WTC11 (cell line): ENCODE measurements at regions not wholly inside any gene's neighbourhood (a gene's known extent, or its start where the extent isn't known, plus 50 kb on each side); places are given as distances from the start of the nearest gene placed in this dataset.

Experiments
- ATAC-seq: fragments of 200-7000 bp; cut with Tn5 transposase; 2 replicates; pipeline ENCODE4 v1.10.0; 2021; ENCODE audit warnings: mild to moderate bottlenecking, moderate library complexity
- CTCF ChIA-PET: fragments of 300-600 bp; sonication (Branson Sonifier 250); formaldehyde crosslinking; loops from one replicate; lab custom pipeline; 2021; ENCODE audit warnings: antibody characterized with exemption; lab: Charles Lee
- POLR2A ChIA-PET: fragments of 350-600 bp; sonication (Branson Sonifier 250); formaldehyde crosslinking; loops from one replicate; lab custom pipeline; 2021; ENCODE audit warnings: antibody characterized with exemption; lab: Charles Lee
- DNase-seq: peaks from one replicate; pipeline ENCODE4 v3.0.0; 2021; ENCODE audit warnings: low spot score
- H3K27ac Mint-ChIP-seq: 2 replicates; pipeline ENCODE4 v1.8.0; 2021; ENCODE audit warnings: mixed read lengths
- H3K27me3 Mint-ChIP-seq: 2 replicates; pipeline ENCODE4 v1.8.0; 2021; ENCODE audit warnings: low read depth, mild to moderate bottlenecking, moderate library complexity, mixed read lengths
- H3K36me3 Mint-ChIP-seq: 2 replicates; pipeline ENCODE4 v1.8.0; 2021; ENCODE audit warnings: mixed read lengths
- H3K4me1 Mint-ChIP-seq: 2 replicates; pipeline ENCODE4 v1.8.0; 2022; ENCODE audit warnings: mixed read lengths
- H3K4me3 Mint-ChIP-seq: 2 replicates; pipeline ENCODE4 v1.8.0; 2021; ENCODE audit warnings: mild to moderate bottlenecking, moderate library complexity, mixed read lengths
- H3K9me3 Mint-ChIP-seq: 2 replicates; pipeline ENCODE4 v1.8.0; 2021; ENCODE audit warnings: mixed read lengths
- ATF1 ChIP-seq: sonication (generic); formaldehyde crosslinking; IDR thresholded peaks from 2 replicates; pipeline ENCODE4 v1.8.1; 2023; ENCODE audit warnings: mild to moderate bottlenecking, moderate library complexity, missing genetic modification reagents
- CBFB ChIP-seq: sonication (generic); formaldehyde crosslinking; IDR thresholded peaks from 2 replicates; pipeline ENCODE4 v1.8.1; 2022; ENCODE audit warnings: mild to moderate bottlenecking, low read depth, missing genetic modification reagents
- CREM ChIP-seq: sonication (generic); formaldehyde crosslinking; IDR thresholded peaks from 2 replicates; pipeline ENCODE4 v1.8.1; 2022; ENCODE audit warnings: mild to moderate bottlenecking, missing genetic modification reagents, moderate library complexity
- FOXK1 ChIP-seq: sonication (generic); formaldehyde crosslinking; IDR thresholded peaks from 2 replicates; pipeline ENCODE4 v1.8.0; 2022; ENCODE audit warnings: mild to moderate bottlenecking, moderate library complexity, missing genetic modification reagents
- GABPB1 ChIP-seq: sonication (generic); formaldehyde crosslinking; IDR thresholded peaks from 2 replicates; pipeline ENCODE4 v1.8.1; 2023; ENCODE audit warnings: mild to moderate bottlenecking, missing genetic modification reagents
- HMGA2 ChIP-seq: fragments of 250-450 bp; sonication (Bioruptor Pico); IDR thresholded peaks from 2 replicates; pipeline ENCODE4 v1.4.0; 2021; ENCODE audit warnings: mild to moderate bottlenecking, moderate library complexity
- JUN ChIP-seq: sonication (generic); formaldehyde crosslinking; IDR thresholded peaks from 2 replicates; pipeline ENCODE4 v1.8.0; 2023; ENCODE audit warnings: mild to moderate bottlenecking, missing genetic modification reagents
- NFE2L1 ChIP-seq: sonication (generic); formaldehyde crosslinking; IDR thresholded peaks from 2 replicates; pipeline ENCODE4 v1.8.1; 2023; ENCODE audit warnings: missing genetic modification reagents
- NFYB ChIP-seq: sonication (generic); formaldehyde crosslinking; conservative IDR thresholded peaks from 2 replicates; pipeline ENCODE4 v1.8.0; 2022; ENCODE audit warnings: low read depth, missing genetic modification reagents
- SMAD4 ChIP-seq: sonication (generic); formaldehyde crosslinking; IDR thresholded peaks from 2 replicates; pipeline ENCODE4 v1.8.0; 2022; ENCODE audit warnings: mild to moderate bottlenecking, missing genetic modification reagents
- TEAD1 ChIP-seq: sonication (generic); formaldehyde crosslinking; IDR thresholded peaks from 2 replicates; pipeline ENCODE4 v1.8.0; 2022; ENCODE audit warnings: mild to moderate bottlenecking, missing genetic modification reagents
- TEAD4 ChIP-seq: sonication (generic); formaldehyde crosslinking; IDR thresholded peaks from 2 replicates; pipeline ENCODE4 v1.8.0; 2022; ENCODE audit warnings: mild to moderate bottlenecking, missing genetic modification reagents
- TP53 ChIP-seq: sonication (generic); formaldehyde crosslinking; IDR thresholded peaks from 2 replicates; pipeline ENCODE4 v1.8.1; 2023; ENCODE audit warnings: mild to moderate bottlenecking, missing genetic modification reagents
- ZNF121 ChIP-seq: sonication (generic); formaldehyde crosslinking; IDR thresholded peaks from 2 replicates; pipeline ENCODE4 v1.8.0; 2023; ENCODE audit warnings: missing genetic modification reagents
- ZNF138 ChIP-seq: sonication (generic); formaldehyde crosslinking; conservative IDR thresholded peaks from 2 replicates; pipeline ENCODE4 v1.8.1; 2022; ENCODE audit warnings: mild to moderate bottlenecking, moderate library complexity, missing genetic modification reagents
- ZNF219 ChIP-seq: sonication (generic); formaldehyde crosslinking; IDR thresholded peaks from 2 replicates; pipeline ENCODE4 v1.8.0; 2023; ENCODE audit warnings: missing genetic modification reagents, mild to moderate bottlenecking, borderline replicate concordance
- ZNF317 ChIP-seq: sonication (generic); formaldehyde crosslinking; IDR thresholded peaks from 2 replicates; pipeline ENCODE4 v1.8.1; 2023; ENCODE audit warnings: low read depth, mild to moderate bottlenecking, moderate library complexity, missing genetic modification reagents, borderline replicate concordance
- ZNF671 ChIP-seq: fragments of 250-450 bp; sonication (Bioruptor Pico); IDR thresholded peaks from 2 replicates; pipeline ENCODE4 v1.8.0; 2021; ENCODE audit warnings: mild to moderate bottlenecking
- TF ChIP-seq, protein P1 (sequence below): sonication (generic); formaldehyde crosslinking; IDR thresholded peaks from 2 replicates; pipeline ENCODE4 v1.8.1; 2023; ENCODE audit warnings: mild to moderate bottlenecking, missing genetic modification reagents, borderline replicate concordance
- TF ChIP-seq, protein P2 (sequence below): sonication (generic); formaldehyde crosslinking; IDR thresholded peaks from 2 replicates; pipeline ENCODE4 v1.8.0; 2023; ENCODE audit warnings: missing genetic modification reagents
- TF ChIP-seq, protein P3 (sequence below): sonication (generic); formaldehyde crosslinking; IDR thresholded peaks from 2 replicates; pipeline ENCODE4 v1.8.0; 2022; ENCODE audit warnings: mild to moderate bottlenecking, missing genetic modification reagents
- TF ChIP-seq, protein P4 (sequence below): sonication (generic); formaldehyde crosslinking; IDR thresholded peaks from 2 replicates; pipeline ENCODE4 v1.8.1; 2023; ENCODE audit warnings: mild to moderate bottlenecking, missing genetic modification reagents
- TF ChIP-seq, protein P5 (sequence below): fragments of 250-450 bp; sonication (Bioruptor Pico); IDR thresholded peaks from 2 replicates; pipeline ENCODE4 v1.9.0; 2021; ENCODE audit warnings: moderate library complexity, mild to moderate bottlenecking, inconsistent platforms, borderline replicate concordance
- TF ChIP-seq, protein P6 (sequence below): sonication (generic); formaldehyde crosslinking; IDR thresholded peaks from 2 replicates; pipeline ENCODE4 v1.8.0; 2022; ENCODE audit warnings: mild to moderate bottlenecking, missing genetic modification reagents

DNA sequence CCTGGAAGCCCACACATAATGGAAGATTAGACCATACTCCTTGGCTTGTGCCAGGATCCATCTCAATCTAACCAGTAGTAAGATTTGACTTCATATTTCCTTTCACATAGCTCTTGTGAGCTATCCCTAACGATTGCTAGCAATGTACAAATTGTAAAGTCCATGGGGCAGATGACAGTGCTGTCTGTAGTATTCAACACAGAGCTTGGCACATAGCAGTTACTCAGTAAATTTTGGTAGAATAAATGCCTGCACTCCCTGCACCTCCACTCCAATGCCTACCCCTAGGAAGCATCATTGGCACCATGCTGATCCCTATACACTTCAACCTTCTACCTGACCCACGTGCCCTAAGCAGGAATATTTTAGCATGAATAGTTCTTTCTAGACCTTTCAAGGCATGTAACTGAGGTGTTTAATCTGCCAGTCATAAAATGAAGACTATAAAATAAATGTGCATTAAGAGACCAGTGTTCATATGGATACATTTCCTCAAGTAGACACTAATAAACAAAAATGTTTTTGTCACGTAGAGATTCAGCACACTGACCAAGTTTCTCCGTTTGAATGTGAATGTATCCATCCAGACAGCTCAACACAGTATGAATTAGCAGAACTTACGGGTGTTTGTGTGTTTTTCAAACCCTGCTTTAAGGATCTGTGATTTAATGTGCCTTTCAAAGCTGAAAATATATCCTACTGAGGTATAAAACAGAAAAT is 98.8 kb downstream of the BMP4 start (continued):
- TF ChIP-seq, protein P1, sequence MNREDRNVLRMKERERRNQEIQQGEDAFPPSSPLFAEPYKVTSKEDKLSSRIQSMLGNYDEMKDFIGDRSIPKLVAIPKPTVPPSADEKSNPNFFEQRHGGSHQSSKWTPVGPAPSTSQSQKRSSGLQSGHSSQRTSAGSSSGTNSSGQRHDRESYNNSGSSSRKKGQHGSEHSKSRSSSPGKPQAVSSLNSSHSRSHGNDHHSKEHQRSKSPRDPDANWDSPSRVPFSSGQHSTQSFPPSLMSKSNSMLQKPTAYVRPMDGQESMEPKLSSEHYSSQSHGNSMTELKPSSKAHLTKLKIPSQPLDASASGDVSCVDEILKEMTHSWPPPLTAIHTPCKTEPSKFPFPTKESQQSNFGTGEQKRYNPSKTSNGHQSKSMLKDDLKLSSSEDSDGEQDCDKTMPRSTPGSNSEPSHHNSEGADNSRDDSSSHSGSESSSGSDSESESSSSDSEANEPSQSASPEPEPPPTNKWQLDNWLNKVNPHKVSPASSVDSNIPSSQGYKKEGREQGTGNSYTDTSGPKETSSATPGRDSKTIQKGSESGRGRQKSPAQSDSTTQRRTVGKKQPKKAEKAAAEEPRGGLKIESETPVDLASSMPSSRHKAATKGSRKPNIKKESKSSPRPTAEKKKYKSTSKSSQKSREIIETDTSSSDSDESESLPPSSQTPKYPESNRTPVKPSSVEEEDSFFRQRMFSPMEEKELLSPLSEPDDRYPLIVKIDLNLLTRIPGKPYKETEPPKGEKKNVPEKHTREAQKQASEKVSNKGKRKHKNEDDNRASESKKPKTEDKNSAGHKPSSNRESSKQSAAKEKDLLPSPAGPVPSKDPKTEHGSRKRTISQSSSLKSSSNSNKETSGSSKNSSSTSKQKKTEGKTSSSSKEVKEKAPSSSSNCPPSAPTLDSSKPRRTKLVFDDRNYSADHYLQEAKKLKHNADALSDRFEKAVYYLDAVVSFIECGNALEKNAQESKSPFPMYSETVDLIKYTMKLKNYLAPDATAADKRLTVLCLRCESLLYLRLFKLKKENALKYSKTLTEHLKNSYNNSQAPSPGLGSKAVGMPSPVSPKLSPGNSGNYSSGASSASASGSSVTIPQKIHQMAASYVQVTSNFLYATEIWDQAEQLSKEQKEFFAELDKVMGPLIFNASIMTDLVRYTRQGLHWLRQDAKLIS: no peak
- TF ChIP-seq GABPB1 (CRISPR knock-in tag) (no peak), TEAD4 (CRISPR knock-in tag) (no peak), JUN (CRISPR knock-in tag) (no peak), ATF1 (CRISPR knock-in tag) (no peak), CREM (CRISPR knock-in tag) (no peak), NFYB (CRISPR knock-in tag) (no peak), ZNF671 (CRISPR knock-in tag) (no peak), ZNF138 (CRISPR knock-in tag) (no peak), TEAD1 (CRISPR knock-in tag) (no peak)
- TF ChIP-seq, protein P2, sequence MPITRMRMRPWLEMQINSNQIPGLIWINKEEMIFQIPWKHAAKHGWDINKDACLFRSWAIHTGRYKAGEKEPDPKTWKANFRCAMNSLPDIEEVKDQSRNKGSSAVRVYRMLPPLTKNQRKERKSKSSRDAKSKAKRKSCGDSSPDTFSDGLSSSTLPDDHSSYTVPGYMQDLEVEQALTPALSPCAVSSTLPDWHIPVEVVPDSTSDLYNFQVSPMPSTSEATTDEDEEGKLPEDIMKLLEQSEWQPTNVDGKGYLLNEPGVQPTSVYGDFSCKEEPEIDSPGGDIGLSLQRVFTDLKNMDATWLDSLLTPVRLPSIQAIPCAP (CRISPR knock-in tag): no peak
- TF ChIP-seq, protein P3, sequence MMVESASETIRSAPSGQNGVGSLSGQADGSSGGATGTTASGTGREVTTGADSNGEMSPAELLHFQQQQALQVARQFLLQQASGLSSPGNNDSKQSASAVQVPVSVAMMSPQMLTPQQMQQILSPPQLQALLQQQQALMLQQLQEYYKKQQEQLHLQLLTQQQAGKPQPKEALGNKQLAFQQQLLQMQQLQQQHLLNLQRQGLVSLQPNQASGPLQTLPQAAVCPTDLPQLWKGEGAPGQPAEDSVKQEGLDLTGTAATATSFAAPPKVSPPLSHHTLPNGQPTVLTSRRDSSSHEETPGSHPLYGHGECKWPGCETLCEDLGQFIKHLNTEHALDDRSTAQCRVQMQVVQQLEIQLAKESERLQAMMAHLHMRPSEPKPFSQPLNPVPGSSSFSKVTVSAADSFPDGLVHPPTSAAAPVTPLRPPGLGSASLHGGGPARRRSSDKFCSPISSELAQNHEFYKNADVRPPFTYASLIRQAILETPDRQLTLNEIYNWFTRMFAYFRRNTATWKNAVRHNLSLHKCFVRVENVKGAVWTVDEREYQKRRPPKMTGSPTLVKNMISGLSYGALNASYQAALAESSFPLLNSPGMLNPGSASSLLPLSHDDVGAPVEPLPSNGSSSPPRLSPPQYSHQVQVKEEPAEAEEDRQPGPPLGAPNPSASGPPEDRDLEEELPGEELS (CRISPR knock-in tag): no peak

DNA sequence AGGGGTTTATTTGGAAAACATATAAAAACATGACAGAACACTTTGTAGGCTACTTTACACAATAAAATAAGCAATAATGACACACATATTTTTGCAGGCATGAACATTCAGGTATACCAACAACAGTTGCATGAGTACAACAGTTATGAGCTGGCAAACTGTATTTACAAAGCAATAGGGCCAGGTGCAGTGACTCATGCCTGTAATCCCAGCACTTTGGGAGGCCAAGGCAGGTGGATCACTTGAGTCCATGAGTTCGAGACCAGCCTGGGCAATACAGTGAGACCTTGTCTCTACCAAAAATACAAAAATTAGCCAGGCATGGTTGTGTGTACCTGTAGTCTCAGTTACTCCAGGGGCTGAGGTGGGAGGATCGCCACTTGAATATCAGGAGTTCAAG is 101.1 kb downstream of the BMP4 start:
- H3K27me3 Mint-ChIP-seq: no peaks in the 10 kb centered on the region
- peaks cover 16% of the 10 kb centered on the region for H3K4me1 Mint-ChIP-seq
- ChIA-PET POLR2A (no interaction called here), CTCF (interaction anchor here (0.5 kb wide), 1 partner anchor 18 kb away, joined by 4 read pairs; no protein-coding TSS in a partner anchor)
- DNase-seq (no peak), ATAC-seq (no peak)
- no peak overlapping the region for H3K4me3 Mint-ChIP-seq
- TF ChIP-seq ZNF121 (CRISPR knock-in tag): 0 out of 2 replicates have a peak, but pooled peaks have one; percentile 5
- TF ChIP-seq NFYB (CRISPR knock-in tag): no peak
- H3K9me3 Mint-ChIP-seq: no peaks in the 10 kb centered on the region
- H3K27ac Mint-ChIP-seq: no peak overlapping the region
- H3K36me3 Mint-ChIP-seq: no peaks in the 10 kb centered on the region

DNA sequence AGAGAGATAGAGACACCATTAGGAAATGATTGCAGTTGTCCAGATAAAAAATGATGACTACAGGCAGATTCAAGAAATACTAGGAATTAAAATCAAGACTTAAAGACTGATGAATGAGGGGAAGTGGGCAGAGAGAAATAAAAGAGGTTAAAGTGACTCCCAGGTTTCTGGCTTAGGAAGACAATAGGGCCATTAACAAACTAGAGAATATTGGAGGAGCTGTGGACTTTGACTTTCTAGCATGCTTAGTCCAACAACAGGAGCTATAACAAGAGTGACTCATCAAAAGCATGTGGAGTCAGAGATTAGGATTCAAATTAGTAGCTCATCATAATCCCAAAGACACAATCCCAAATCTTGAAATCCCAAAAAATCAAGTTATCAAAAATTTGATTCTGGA is 101.5 kb downstream of the BMP4 start:
- H3K4me1 Mint-ChIP-seq: peaks cover 20% of the 10 kb centered on the region
- ChIA-PET CTCF (interaction anchor here (0.5 to 1.1 kb wide), 2 partner anchors 19 to 74 kb away, joined by 3 to 4 read pairs; no protein-coding TSS in a partner anchor), POLR2A (no interaction called here)
- no peaks in the 10 kb centered on the region for H3K36me3 Mint-ChIP-seq
- no peak for ATAC-seq
- H3K27ac Mint-ChIP-seq: no peak overlapping the region
- DNase-seq: no peak
- H3K27me3 Mint-ChIP-seq: no peaks in the 10 kb centered on the region
- H3K9me3 Mint-ChIP-seq: no peaks in the 10 kb centered on the region
- H3K4me3 Mint-ChIP-seq: no peak overlapping the region
- TF ChIP-seq ZNF671 (CRISPR knock-in tag) (no peak), FOXK1 (no peak), SMAD4 (CRISPR knock-in tag) (no peak), CBFB (CRISPR knock-in tag) (no peak), ZNF219 (CRISPR knock-in tag) (no peak), HMGA2 (CRISPR knock-in tag) (no peak), ZNF121 (CRISPR knock-in tag) (no peak), ZNF317 (CRISPR knock-in tag) (no peak), TP53 (CRISPR knock-in tag) (no peak), NFE2L1 (CRISPR knock-in tag) (no peak)
- TF ChIP-seq, protein P4, sequence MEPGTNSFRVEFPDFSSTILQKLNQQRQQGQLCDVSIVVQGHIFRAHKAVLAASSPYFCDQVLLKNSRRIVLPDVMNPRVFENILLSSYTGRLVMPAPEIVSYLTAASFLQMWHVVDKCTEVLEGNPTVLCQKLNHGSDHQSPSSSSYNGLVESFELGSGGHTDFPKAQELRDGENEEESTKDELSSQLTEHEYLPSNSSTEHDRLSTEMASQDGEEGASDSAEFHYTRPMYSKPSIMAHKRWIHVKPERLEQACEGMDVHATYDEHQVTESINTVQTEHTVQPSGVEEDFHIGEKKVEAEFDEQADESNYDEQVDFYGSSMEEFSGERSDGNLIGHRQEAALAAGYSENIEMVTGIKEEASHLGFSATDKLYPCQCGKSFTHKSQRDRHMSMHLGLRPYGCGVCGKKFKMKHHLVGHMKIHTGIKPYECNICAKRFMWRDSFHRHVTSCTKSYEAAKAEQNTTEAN (CRISPR knock-in tag): no peak
- TF ChIP-seq, protein P5, sequence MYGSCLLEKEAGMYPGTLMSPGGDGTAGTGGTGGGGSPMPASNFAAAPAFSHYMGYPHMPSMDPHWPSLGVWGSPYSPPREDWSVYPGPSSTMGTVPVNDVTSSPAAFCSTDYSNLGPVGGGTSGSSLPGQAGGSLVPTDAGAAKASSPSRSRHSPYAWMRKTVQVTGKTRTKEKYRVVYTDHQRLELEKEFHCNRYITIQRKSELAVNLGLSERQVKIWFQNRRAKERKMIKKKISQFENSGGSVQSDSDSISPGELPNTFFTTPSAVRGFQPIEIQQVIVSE: no peak
- TF ChIP-seq, protein P6, sequence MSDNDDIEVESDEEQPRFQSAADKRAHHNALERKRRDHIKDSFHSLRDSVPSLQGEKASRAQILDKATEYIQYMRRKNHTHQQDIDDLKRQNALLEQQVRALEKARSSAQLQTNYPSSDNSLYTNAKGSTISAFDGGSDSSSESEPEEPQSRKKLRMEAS (CRISPR knock-in tag): no peak
